ENCODE measurements at regions not wholly inside any gene's neighbourhood (a gene's known extent, or its start where the extent isn't known, plus 50 kb on each side); places are given as distances from the start of the nearest gene placed in this dataset.

- ChIA-PET POLR2A (no interaction called here), CTCF (no interaction called here)
- Mint-ChIP-seq H3K27me3 (ENCODE audit: insufficient read depth, unreplicated experiment) (no peaks in the 10 kb centered on the region), H3K4me1 (ENCODE audit: insufficient read depth, unreplicated experiment) (peaks cover 19% of the 10 kb centered on the region), H3K4me3 (ENCODE audit: unreplicated experiment) (no peak overlapping the region), H3K27ac (ENCODE audit: low read depth, unreplicated experiment) (no peak overlapping the region), H3K36me3 (ENCODE audit: insufficient read depth, unreplicated experiment) (no peaks in the 10 kb centered on the region), H3K9me3 (ENCODE audit: unreplicated experiment) (peaks cover 8% of the 10 kb centered on the region)
- TF ChIP-seq, protein P1, sequence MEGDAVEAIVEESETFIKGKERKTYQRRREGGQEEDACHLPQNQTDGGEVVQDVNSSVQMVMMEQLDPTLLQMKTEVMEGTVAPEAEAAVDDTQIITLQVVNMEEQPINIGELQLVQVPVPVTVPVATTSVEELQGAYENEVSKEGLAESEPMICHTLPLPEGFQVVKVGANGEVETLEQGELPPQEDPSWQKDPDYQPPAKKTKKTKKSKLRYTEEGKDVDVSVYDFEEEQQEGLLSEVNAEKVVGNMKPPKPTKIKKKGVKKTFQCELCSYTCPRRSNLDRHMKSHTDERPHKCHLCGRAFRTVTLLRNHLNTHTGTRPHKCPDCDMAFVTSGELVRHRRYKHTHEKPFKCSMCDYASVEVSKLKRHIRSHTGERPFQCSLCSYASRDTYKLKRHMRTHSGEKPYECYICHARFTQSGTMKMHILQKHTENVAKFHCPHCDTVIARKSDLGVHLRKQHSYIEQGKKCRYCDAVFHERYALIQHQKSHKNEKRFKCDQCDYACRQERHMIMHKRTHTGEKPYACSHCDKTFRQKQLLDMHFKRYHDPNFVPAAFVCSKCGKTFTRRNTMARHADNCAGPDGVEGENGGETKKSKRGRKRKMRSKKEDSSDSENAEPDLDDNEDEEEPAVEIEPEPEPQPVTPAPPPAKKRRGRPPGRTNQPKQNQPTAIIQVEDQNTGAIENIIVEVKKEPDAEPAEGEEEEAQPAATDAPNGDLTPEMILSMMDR (IDR thresholded peaks at IDR 0.05; ENCODE audit: unreplicated experiment): no peak
- BruUV-seq (replicated peaks): no TSS peak
- no peak for DNase-seq (ENCODE audit: unreplicated experiment)
- intact Hi-C loops (cut with micrococcal nuclease): no loop called here
Measured at GRCh38 chr2:107597507-107597906, 229.2 kb upstream of the RGPD4 start.

DNA sequence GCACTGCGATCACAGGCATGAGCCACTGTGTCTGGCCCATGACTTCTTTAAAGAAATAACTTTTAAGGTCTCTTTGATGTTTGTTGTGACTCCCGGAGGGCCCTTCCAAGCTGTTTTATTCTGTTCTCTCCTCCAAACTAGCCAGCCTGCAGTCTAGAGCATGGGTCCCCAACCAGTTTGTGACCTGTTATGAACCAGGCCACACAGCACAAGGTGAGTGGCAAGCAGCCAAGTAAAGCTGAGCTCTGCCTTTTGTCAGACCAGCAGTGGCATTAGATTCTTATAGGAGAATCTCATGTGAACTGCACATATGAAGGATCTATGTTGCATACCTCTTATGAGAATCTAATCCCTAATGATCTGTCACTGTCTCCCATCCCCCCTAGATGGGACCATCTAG, 223.9 kb upstream of the RGPD4 start:
- no peak overlapping the region for H3K27ac Mint-ChIP-seq (ENCODE audit: low read depth, unreplicated experiment)
- BruUV-seq (replicated peaks): no TSS peak
- H3K4me1 Mint-ChIP-seq (ENCODE audit: insufficient read depth, unreplicated experiment): peaks cover 1% of the 10 kb centered on the region
- no peak overlapping the region for H3K4me3 Mint-ChIP-seq (ENCODE audit: unreplicated experiment)
- TF ChIP-seq, protein P1 (IDR thresholded peaks at IDR 0.05; ENCODE audit: unreplicated experiment): no peak
- peaks cover 8% of the 10 kb centered on the region for H3K9me3 Mint-ChIP-seq (ENCODE audit: unreplicated experiment)
- intact Hi-C loops (cut with micrococcal nuclease): no loop called here
- POLR2A ChIA-PET: no interaction called here
- no peaks in the 10 kb centered on the region for H3K27me3 Mint-ChIP-seq (ENCODE audit: insufficient read depth, unreplicated experiment)
- DNase-seq (ENCODE audit: unreplicated experiment): no peak
- CTCF ChIA-PET: no interaction called here
- no peaks in the 10 kb centered on the region for H3K36me3 Mint-ChIP-seq (ENCODE audit: insufficient read depth, unreplicated experiment)

GRCh38 chr2:107607054-107607453, 219.6 kb upstream of the RGPD4 start:
- CTCF ChIA-PET: interaction anchor here (0.8 kb wide), 1 partner anchor 17 kb away, joined by 3 read pairs; no protein-coding TSS in a partner anchor
- POLR2A ChIA-PET: interaction anchor here (0.7 to 1.4 kb wide), 2 partner anchors 11 to 27 kb away, joined by 3 read pairs; no protein-coding TSS in a partner anchor
- H3K27me3 Mint-ChIP-seq (ENCODE audit: insufficient read depth, unreplicated experiment): no peaks in the 10 kb centered on the region
- no peak overlapping the region for H3K4me3 Mint-ChIP-seq (ENCODE audit: unreplicated experiment)
- H3K9me3 Mint-ChIP-seq (ENCODE audit: unreplicated experiment): no peaks in the 10 kb centered on the region
- intact Hi-C loops (cut with micrococcal nuclease): no loop called here
- no peak for DNase-seq (ENCODE audit: unreplicated experiment)
- BruUV-seq (replicated peaks): no TSS peak
- H3K27ac Mint-ChIP-seq (ENCODE audit: low read depth, unreplicated experiment): peak overlapping the region; percentile 22
- H3K4me1 Mint-ChIP-seq (ENCODE audit: insufficient read depth, unreplicated experiment): no peaks in the 10 kb centered on the region
- TF ChIP-seq, protein P1 (IDR thresholded peaks at IDR 0.05; ENCODE audit: unreplicated experiment): no peak
- H3K36me3 Mint-ChIP-seq (ENCODE audit: insufficient read depth, unreplicated experiment): no peaks in the 10 kb centered on the region

- BruUV-seq (replicated peaks): no TSS peak
- ChIA-PET CTCF (interaction anchor here (0.8 kb wide), 1 partner anchor 17 kb away, joined by 3 read pairs; no protein-coding TSS in a partner anchor), POLR2A (interaction anchor here (0.7 to 1.4 kb wide), 2 partner anchors 11 to 27 kb away, joined by 3 read pairs; no protein-coding TSS in a partner anchor)
- Mint-ChIP-seq H3K36me3 (ENCODE audit: insufficient read depth, unreplicated experiment) (no peaks in the 10 kb centered on the region), H3K27me3 (ENCODE audit: insufficient read depth, unreplicated experiment) (no peaks in the 10 kb centered on the region), H3K9me3 (ENCODE audit: unreplicated experiment) (no peaks in the 10 kb centered on the region), H3K27ac (ENCODE audit: low read depth, unreplicated experiment) (peak overlapping the region; percentile 22), H3K4me3 (ENCODE audit: unreplicated experiment) (no peak overlapping the region), H3K4me1 (ENCODE audit: insufficient read depth, unreplicated experiment) (no peaks in the 10 kb centered on the region)
- TF ChIP-seq, protein P1 (IDR thresholded peaks at IDR 0.05; ENCODE audit: unreplicated experiment): no peak
- DNase-seq (ENCODE audit: unreplicated experiment): no peak
- intact Hi-C loops (cut with micrococcal nuclease): no loop called here
Measured at GRCh38 chr2:107607473-107607872, 219.2 kb upstream of the RGPD4 start.

Data from MCF 10A (cell line).